ENCODE measurements at regions not wholly inside any gene's neighbourhood (a gene's known extent, or its start where the extent isn't known, plus 50 kb on each side); places are given as distances from the start of the nearest gene placed in this dataset.
A peak's percentile ranks its signal among the peaks of the same experiment; 100 is the strongest.

GRCh38 chr2:57711991-57712390 lies 334.6 kb upstream of the VRK2 start:
- DNase-seq (no peak), ATAC-seq (ENCODE audit: low read depth) (no peak)
- H3K4me3 Mint-ChIP-seq, result no peak overlapping the region
- CTCF ChIA-PET, result no interaction called here
- no peak for TF ChIP-seq CTCF (IDR thresholded peaks at IDR 0.05)
- no peaks in the 10 kb centered on the region for H3K9me3 Mint-ChIP-seq
- H3K27me3 Mint-ChIP-seq, result no peaks in the 10 kb centered on the region
- H3K4me1 Mint-ChIP-seq, result no peaks in the 10 kb centered on the region
- no peak overlapping the region for H3K27ac Mint-ChIP-seq
- intact Hi-C loops (cut with micrococcal nuclease), result no loop called here
- POLR2A ChIA-PET, result no interaction called here
- H3K36me3 Mint-ChIP-seq (ENCODE audit: low read depth), result no peaks in the 10 kb centered on the region

DNA sequence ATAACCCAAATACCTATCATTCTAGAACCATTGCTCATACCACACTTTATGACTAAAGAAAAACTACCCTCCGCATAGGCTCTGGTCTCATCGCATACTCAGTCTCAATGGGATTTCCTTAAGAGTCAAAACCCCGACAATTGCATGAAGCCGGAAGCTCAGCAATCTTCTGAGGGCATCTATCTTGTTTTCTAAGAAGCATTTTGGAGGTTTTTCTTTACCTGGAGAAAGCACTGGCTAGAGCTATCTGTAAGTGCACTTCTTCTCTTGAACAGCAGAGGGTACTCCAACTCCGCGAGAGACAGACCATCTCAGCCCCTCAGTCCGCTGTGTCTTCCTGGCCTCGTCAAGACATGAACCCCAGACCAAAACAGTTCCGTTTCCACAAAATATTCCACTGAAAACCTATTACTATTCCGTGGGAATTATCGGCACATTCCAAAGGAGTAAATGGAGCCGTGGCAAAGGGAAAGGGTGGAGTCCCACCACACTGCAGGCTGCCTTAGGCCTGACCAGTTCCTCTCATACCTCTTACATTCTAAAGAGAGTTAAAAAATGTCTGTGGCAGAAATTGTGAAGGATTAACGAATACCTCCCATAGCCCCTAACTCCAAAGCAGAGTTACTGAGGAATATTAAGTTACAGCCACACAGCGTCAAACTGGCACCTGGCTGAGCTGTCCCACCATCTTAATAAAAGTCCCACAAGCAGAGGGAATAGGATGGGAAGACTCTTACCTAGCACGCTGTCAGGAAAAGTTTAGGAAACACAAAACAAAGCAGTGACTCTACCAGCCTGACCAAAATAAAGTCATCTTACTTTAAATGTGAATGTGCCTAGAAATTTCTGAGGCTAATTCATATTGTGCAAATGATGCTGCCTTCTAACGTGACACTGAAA lies 325.6 kb upstream of the VRK2 start:
- CTCF ChIA-PET, result interaction anchor here (1.0 to 1.2 kb wide), 2 partner anchors 8 to 24 kb away, joined by 3 to 5 read pairs; no protein-coding TSS in a partner anchor
- peak; percentile 53 for TF ChIP-seq CTCF (IDR thresholded peaks at IDR 0.05)
- POLR2A ChIA-PET, result no interaction called here
- peak overlapping the region; percentile 44 for H3K4me3 Mint-ChIP-seq
- no peak overlapping the region for H3K27ac Mint-ChIP-seq
- no peaks in the 10 kb centered on the region for H3K27me3 Mint-ChIP-seq
- DNase-seq (peak; percentile 16), ATAC-seq (ENCODE audit: low read depth) (peak; percentile 86)
- no peaks in the 10 kb centered on the region for H3K9me3 Mint-ChIP-seq
- H3K4me1 Mint-ChIP-seq, result peaks cover 5% of the 10 kb centered on the region
- no peaks in the 10 kb centered on the region for H3K36me3 Mint-ChIP-seq (ENCODE audit: low read depth)
- intact Hi-C loops (cut with micrococcal nuclease), result loop anchor here (1.0 to 5.0 kb wide), 2 partner anchors 727 to 1041 kb away; no protein-coding TSS in a partner anchor

GRCh38 chr2:57725337-57725947 lies 321.2 kb upstream of the VRK2 start:
- H3K27me3 Mint-ChIP-seq, result no peaks in the 10 kb centered on the region
- peaks cover 9% of the 10 kb centered on the region for H3K4me1 Mint-ChIP-seq
- no peak overlapping the region for H3K4me3 Mint-ChIP-seq
- POLR2A ChIA-PET, result no interaction called here
- H3K36me3 Mint-ChIP-seq (ENCODE audit: low read depth), result no peaks in the 10 kb centered on the region
- no peak for TF ChIP-seq CTCF (IDR thresholded peaks at IDR 0.05)
- CTCF ChIA-PET, result no interaction called here
- ATAC-seq (ENCODE audit: low read depth), result no peak
- H3K9me3 Mint-ChIP-seq, result no peaks in the 10 kb centered on the region
- no peak overlapping the region for H3K27ac Mint-ChIP-seq
- no peak for DNase-seq
- intact Hi-C loops (cut with micrococcal nuclease), result no loop called here

GRCh38 chr2:57726294-57726693 lies 320.3 kb upstream of the VRK2 start:
- no peak for TF ChIP-seq CTCF (IDR thresholded peaks at IDR 0.05)
- Mint-ChIP-seq H3K4me3 (no peak overlapping the region), H3K27me3 (no peaks in the 10 kb centered on the region), H3K4me1 (peaks cover 5% of the 10 kb centered on the region), H3K36me3 (ENCODE audit: low read depth) (no peaks in the 10 kb centered on the region), H3K9me3 (no peaks in the 10 kb centered on the region), H3K27ac (no peak overlapping the region)
- intact Hi-C loops (cut with micrococcal nuclease), result no loop called here
- ATAC-seq (ENCODE audit: low read depth) (no peak), DNase-seq (no peak)
- ChIA-PET CTCF (no interaction called here), POLR2A (no interaction called here)

- POLR2A ChIA-PET, result no interaction called here
- Mint-ChIP-seq H3K4me1 (peaks cover 5% of the 10 kb centered on the region), H3K27me3 (no peaks in the 10 kb centered on the region), H3K27ac (no peak overlapping the region), H3K9me3 (no peaks in the 10 kb centered on the region), H3K4me3 (no peak overlapping the region), H3K36me3 (ENCODE audit: low read depth) (no peaks in the 10 kb centered on the region)
- no peak for TF ChIP-seq CTCF (IDR thresholded peaks at IDR 0.05)
- DNase-seq (no peak), ATAC-seq (ENCODE audit: low read depth) (no peak)
- intact Hi-C loops (cut with micrococcal nuclease), result no loop called here
- CTCF ChIA-PET, result interaction anchor here (1.0 to 1.6 kb wide), 2 partner anchors 8 to 31 kb away, joined by 4 to 5 read pairs; no protein-coding TSS in a partner anchor
Observed at GRCh38 chr2:57728691-57729090, 317.9 kb upstream of the VRK2 start.

All from activated B cell treated with CpG ODN at 0.5 μM for 24 hours (primary cell).